ENCODE measurements at regions not wholly inside any gene's neighbourhood (a gene's known extent, or its start where the extent isn't known, plus 50 kb on each side); places are given as distances from the start of the nearest gene placed in this dataset.

GRCh38 chr1:209382231-209383100 lies 201.0 kb upstream of the CAMK1G start:
- TF ChIP-seq, protein P1, sequence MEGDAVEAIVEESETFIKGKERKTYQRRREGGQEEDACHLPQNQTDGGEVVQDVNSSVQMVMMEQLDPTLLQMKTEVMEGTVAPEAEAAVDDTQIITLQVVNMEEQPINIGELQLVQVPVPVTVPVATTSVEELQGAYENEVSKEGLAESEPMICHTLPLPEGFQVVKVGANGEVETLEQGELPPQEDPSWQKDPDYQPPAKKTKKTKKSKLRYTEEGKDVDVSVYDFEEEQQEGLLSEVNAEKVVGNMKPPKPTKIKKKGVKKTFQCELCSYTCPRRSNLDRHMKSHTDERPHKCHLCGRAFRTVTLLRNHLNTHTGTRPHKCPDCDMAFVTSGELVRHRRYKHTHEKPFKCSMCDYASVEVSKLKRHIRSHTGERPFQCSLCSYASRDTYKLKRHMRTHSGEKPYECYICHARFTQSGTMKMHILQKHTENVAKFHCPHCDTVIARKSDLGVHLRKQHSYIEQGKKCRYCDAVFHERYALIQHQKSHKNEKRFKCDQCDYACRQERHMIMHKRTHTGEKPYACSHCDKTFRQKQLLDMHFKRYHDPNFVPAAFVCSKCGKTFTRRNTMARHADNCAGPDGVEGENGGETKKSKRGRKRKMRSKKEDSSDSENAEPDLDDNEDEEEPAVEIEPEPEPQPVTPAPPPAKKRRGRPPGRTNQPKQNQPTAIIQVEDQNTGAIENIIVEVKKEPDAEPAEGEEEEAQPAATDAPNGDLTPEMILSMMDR (IDR thresholded peaks at IDR 0.05; ENCODE audit: borderline replicate concordance, extremely low read depth, low read length, poor library complexity, severe bottlenecking) = no peak
- TF ChIP-seq EZH2 (IDR thresholded peaks at IDR 0.05; ENCODE audit: borderline replicate concordance, low read depth, low read length, severe bottlenecking) = no peak

Data from DND-41 (cell line).